ENCODE measurements at regions not wholly inside any gene's neighbourhood (a gene's known extent, or its start where the extent isn't known, plus 50 kb on each side); places are given as distances from the start of the nearest gene placed in this dataset.

GRCh38 chr1:70888722-70889121, 158.9 kb downstream of the PTGER3 start:
- H3K4me3 ChIP-seq (ENCODE audit: low read length), result no peak overlapping the region
- DNase-seq (ENCODE audit: low read depth), result no peak
- TF ChIP-seq CTCF (conservative IDR thresholded peaks at IDR 0.05; ENCODE audit: low read depth, low read length), result no peak

- H3K4me3 ChIP-seq (ENCODE audit: low read length), result no peak overlapping the region
- no peak for TF ChIP-seq CTCF (conservative IDR thresholded peaks at IDR 0.05; ENCODE audit: low read depth, low read length)
- no peak for DNase-seq (ENCODE audit: low read depth)
These were observed 157.2 kb downstream of the PTGER3 start for GRCh38 chr1:70890408-70890807.

GRCh38 chr1:70891051-70891843, 156.4 kb downstream of the PTGER3 start:
- no peak for DNase-seq (ENCODE audit: low read depth)
- TF ChIP-seq CTCF (conservative IDR thresholded peaks at IDR 0.05; ENCODE audit: low read depth, low read length), result no peak

GRCh38 chr1:70892140-70892539, 155.5 kb downstream of the PTGER3 start:
- no peak for TF ChIP-seq CTCF (conservative IDR thresholded peaks at IDR 0.05; ENCODE audit: low read depth, low read length)
- H3K4me3 ChIP-seq (ENCODE audit: low read length), result no peak overlapping the region
- no peak for DNase-seq (ENCODE audit: low read depth)

More at GRCh38 chr1:70891051-70891843, 156.4 kb downstream of the PTGER3 start:
- H3K4me3 ChIP-seq (ENCODE audit: low read length), result no peak overlapping the region

GRCh38 chr1:70892930-70893329, 154.7 kb downstream of the PTGER3 start:
- no peak for DNase-seq (ENCODE audit: low read depth)
- TF ChIP-seq CTCF (conservative IDR thresholded peaks at IDR 0.05; ENCODE audit: low read depth, low read length), result no peak
- H3K4me3 ChIP-seq (ENCODE audit: low read length), result no peak overlapping the region

- no peak for DNase-seq (ENCODE audit: low read depth)
- H3K4me3 ChIP-seq (ENCODE audit: low read length), result no peak overlapping the region
- no peak for TF ChIP-seq CTCF (conservative IDR thresholded peaks at IDR 0.05; ENCODE audit: low read depth, low read length)
These were observed 154.2 kb downstream of the PTGER3 start for GRCh38 chr1:70893381-70893780.

GRCh38 chr1:70895531-70895930, 152.1 kb downstream of the PTGER3 start:
- no peak for TF ChIP-seq CTCF (conservative IDR thresholded peaks at IDR 0.05; ENCODE audit: low read depth, low read length)
- no peak for DNase-seq (ENCODE audit: low read depth)
- no peak overlapping the region for H3K4me3 ChIP-seq (ENCODE audit: low read length)
